Nephron progenitor cell (in vitro differentiated cells): ENCODE measurements at regions not wholly inside any gene's neighbourhood (a gene's known extent, or its start where the extent isn't known, plus 50 kb on each side); places are given as distances from the start of the nearest gene placed in this dataset.
"Not testable (repeated sequence)": the region's sequence is repeated elsewhere in the genome, so short reads cannot be mapped to it uniquely, and the experiment has no call there.

Source experiments
- DNase-seq: peaks from one replicate; pipeline ENCODE4 v3.0.0; 2021
- H3K27ac Mint-ChIP-seq: 2 replicates; pipeline ENCODE4 v1.8.0; 2021; ENCODE audit warnings: mild to moderate bottlenecking, moderate library complexity, mixed read lengths
- H3K27me3 Mint-ChIP-seq: 2 replicates; pipeline ENCODE4 v1.8.0; 2021; ENCODE audit warnings: mild to moderate bottlenecking, low read depth, mixed read lengths; ENCODE audit not compliant: poor library complexity
- H3K36me3 Mint-ChIP-seq: 2 replicates; pipeline ENCODE4 v1.8.0; 2021; ENCODE audit warnings: low read depth, mixed read lengths
- H3K4me1 Mint-ChIP-seq: 2 replicates; pipeline ENCODE4 v1.8.0; 2021; ENCODE audit warnings: mixed read lengths
- H3K4me3 Mint-ChIP-seq: 2 replicates; pipeline ENCODE4 v1.8.0; 2021; ENCODE audit warnings: mild to moderate bottlenecking, moderate library complexity, mixed read lengths
- H3K9me3 Mint-ChIP-seq: 2 replicates; pipeline ENCODE4 v1.8.0; 2021; ENCODE audit warnings: mild to moderate bottlenecking, moderate library complexity, mixed read lengths
- CTCF ChIP-seq: fragments of 200-600 bp; sonication (generic); IDR thresholded peaks from 2 replicates; pipeline ENCODE4 v1.5.0; 2021; ENCODE audit warnings: antibody characterized with exemption

DNA sequence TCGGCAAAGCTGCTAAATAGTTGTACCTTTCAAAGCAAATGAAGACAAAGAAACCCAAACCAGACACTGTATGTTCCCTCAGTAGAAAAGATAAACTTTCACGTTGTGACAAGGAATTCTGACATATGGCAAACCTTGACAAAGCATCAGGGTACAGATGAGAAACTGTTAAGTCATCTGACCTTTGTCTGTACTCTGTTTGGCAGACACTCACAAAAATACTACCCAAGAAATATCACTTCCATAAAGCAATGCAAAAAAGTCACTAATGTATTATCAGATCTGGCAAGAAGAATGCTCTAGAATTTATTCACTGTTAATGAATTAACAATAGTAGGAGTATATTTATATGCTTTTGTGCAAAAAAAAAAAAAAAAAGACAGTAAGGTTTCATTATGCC is 843.7 kb downstream of the DIAPH3 start:
- Mint-ChIP-seq H3K27me3 (no peaks in the 10 kb centered on the region), H3K27ac (no peak overlapping the region), H3K4me1 (peaks cover 14% of the 10 kb centered on the region), H3K4me3 (no peak overlapping the region), H3K36me3 (no peaks in the 10 kb centered on the region), H3K9me3 (peaks cover 3% of the 10 kb centered on the region)
- TF ChIP-seq CTCF, result no peak
- DNase-seq, result no peak

- not testable (repeated sequence) for H3K9me3 Mint-ChIP-seq, DNase-seq, H3K4me1 Mint-ChIP-seq, H3K4me3 Mint-ChIP-seq, H3K27ac Mint-ChIP-seq, H3K36me3 Mint-ChIP-seq, H3K27me3 Mint-ChIP-seq
Measured at GRCh38 chr13:59324401-59324800, 839.3 kb downstream of the DIAPH3 start.

DNA sequence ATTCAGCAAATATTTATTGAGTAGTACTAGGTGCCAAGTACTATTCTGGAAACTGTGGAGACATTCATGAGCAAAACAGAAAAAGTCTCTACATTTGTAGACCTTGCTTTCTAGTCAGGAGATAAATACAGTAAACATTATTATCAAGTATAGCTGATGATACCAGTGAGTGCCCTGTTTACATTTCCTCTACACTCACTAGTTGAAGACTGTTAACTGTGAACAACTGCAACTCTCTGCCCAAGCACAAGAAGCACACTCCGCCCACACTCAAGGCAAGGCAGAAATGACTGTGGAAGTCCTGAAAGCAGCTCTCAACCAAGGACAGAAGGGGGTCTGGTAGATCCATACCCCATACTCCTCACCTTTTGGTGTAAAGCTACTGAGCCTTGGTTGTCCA is 837.0 kb downstream of the DIAPH3 start:
- Mint-ChIP-seq H3K27me3 (no peaks in the 10 kb centered on the region), H3K9me3 (no peaks in the 10 kb centered on the region), H3K4me3 (no peak overlapping the region), H3K27ac (no peak overlapping the region), H3K4me1 (no peaks in the 10 kb centered on the region), H3K36me3 (no peaks in the 10 kb centered on the region)
- DNase-seq, result no peak
- TF ChIP-seq CTCF, result no peak

GRCh38 chr13:59330764-59331163 is 833.0 kb downstream of the DIAPH3 start:
- no peak for DNase-seq
- no peak for TF ChIP-seq CTCF
- Mint-ChIP-seq H3K4me1 (no peaks in the 10 kb centered on the region), H3K9me3 (no peaks in the 10 kb centered on the region), H3K36me3 (no peaks in the 10 kb centered on the region), H3K27me3 (peaks cover 3% of the 10 kb centered on the region), H3K27ac (no peak overlapping the region), H3K4me3 (no peak overlapping the region)

- Mint-ChIP-seq H3K9me3 (no peaks in the 10 kb centered on the region), H3K4me1 (peaks cover 6% of the 10 kb centered on the region), H3K27me3 (peaks cover 3% of the 10 kb centered on the region), H3K27ac (no peak overlapping the region), H3K36me3 (no peaks in the 10 kb centered on the region), H3K4me3 (no peak overlapping the region)
- no peak for TF ChIP-seq CTCF
- no peak for DNase-seq
Measured at GRCh38 chr13:59332966-59333365, 830.8 kb downstream of the DIAPH3 start.

GRCh38 chr13:59337070-59337469 is 826.7 kb downstream of the DIAPH3 start:
- Mint-ChIP-seq H3K27ac (no peak overlapping the region), H3K36me3 (no peaks in the 10 kb centered on the region), H3K4me1 (peaks cover 6% of the 10 kb centered on the region), H3K27me3 (peaks cover 3% of the 10 kb centered on the region), H3K9me3 (no peaks in the 10 kb centered on the region), H3K4me3 (no peak overlapping the region)
- DNase-seq, result no peak
- no peak for TF ChIP-seq CTCF
